MM.1S (cell line): ENCODE measurements at regions not wholly inside any gene's neighbourhood (a gene's known extent, or its start where the extent isn't known, plus 50 kb on each side); places are given as distances from the start of the nearest gene placed in this dataset.

Source experiments
- EZH2 ChIP-seq: fragments of 300-600 bp; sonication (generic); optimal IDR thresholded peaks from 2 replicates; pipeline ENCODE3; 2017; ENCODE audit warnings: low read depth, mild to moderate bottlenecking, antibody characterized with exemption, low read length, mixed read lengths
- EZH2phosphoT487 ChIP-seq: fragments of 300-600 bp; sonication (generic); IDR thresholded peaks from 2 replicates; pipeline ENCODE4 v1.6.1; 2018; ENCODE audit warnings: antibody characterized with exemption, low read length
- TF ChIP-seq, protein P1 (sequence below): fragments of 300-600 bp; sonication (generic); IDR thresholded peaks from 2 replicates; pipeline ENCODE4 v1.5.1; 2016; ENCODE audit warnings: antibody characterized with exemption, low read length, mixed read lengths

DNA sequence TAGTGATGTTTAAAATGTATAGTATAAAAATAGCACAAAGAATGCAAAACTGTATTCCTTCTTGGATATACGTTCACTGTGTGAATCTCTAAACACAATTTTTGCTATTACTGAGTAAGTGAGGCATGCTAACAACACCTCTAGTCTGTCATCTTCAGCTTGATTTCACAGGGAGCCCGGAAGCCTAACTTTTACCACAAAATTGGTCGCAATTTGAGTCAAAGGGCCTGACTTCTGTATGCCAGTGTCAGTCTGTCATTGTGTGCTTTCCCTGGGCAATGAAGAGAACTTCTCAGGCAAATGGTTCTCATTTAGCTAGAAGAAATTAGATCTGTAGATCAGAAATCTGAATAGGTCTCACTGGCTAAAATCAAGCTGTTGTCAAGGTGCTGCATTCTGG, 1059.5 kb downstream of the FAM181B start:
- TF ChIP-seq EZH2phosphoT487 (no peak), EZH2 (no peak)
- TF ChIP-seq, protein P1, sequence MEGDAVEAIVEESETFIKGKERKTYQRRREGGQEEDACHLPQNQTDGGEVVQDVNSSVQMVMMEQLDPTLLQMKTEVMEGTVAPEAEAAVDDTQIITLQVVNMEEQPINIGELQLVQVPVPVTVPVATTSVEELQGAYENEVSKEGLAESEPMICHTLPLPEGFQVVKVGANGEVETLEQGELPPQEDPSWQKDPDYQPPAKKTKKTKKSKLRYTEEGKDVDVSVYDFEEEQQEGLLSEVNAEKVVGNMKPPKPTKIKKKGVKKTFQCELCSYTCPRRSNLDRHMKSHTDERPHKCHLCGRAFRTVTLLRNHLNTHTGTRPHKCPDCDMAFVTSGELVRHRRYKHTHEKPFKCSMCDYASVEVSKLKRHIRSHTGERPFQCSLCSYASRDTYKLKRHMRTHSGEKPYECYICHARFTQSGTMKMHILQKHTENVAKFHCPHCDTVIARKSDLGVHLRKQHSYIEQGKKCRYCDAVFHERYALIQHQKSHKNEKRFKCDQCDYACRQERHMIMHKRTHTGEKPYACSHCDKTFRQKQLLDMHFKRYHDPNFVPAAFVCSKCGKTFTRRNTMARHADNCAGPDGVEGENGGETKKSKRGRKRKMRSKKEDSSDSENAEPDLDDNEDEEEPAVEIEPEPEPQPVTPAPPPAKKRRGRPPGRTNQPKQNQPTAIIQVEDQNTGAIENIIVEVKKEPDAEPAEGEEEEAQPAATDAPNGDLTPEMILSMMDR = no peak
